ENCODE measurements at regions not wholly inside any gene's neighbourhood (a gene's known extent, or its start where the extent isn't known, plus 50 kb on each side); places are given as distances from the start of the nearest gene placed in this dataset.
"Not testable (repeated sequence)": the region's sequence is repeated elsewhere in the genome, so short reads cannot be mapped to it uniquely, and the experiment has no call there.

GRCh38 chr9:108783326-108783725 is 72.5 kb downstream of the ACTL7B start:
- Histone ChIP-seq H3K4me3 (ENCODE audit: low read length) (no peak overlapping the region), H3K36me3 (ENCODE audit: insufficient read depth, low read length) (no peaks in the 10 kb centered on the region), H3K9ac (ENCODE audit: low read depth, low read length) (no peak overlapping the region), H3K4me2 (ENCODE audit: low read length) (no peak overlapping the region), H3K27me3 (ENCODE audit: control insufficient read depth, insufficient read depth, low read length) (peaks cover 27% of the 10 kb centered on the region), H3K4me1 (ENCODE audit: control insufficient read depth, insufficient read depth, low read length) (peaks cover 12% of the 10 kb centered on the region), H3K9me3 (replicated peaks; ENCODE audit: low read length) (no peaks in the 10 kb centered on the region)

- Histone ChIP-seq H3K27me3 (ENCODE audit: control insufficient read depth, insufficient read depth, low read length) (peaks cover 40% of the 10 kb centered on the region), H3K4me3 (ENCODE audit: low read length) (no peak overlapping the region), H3K4me1 (ENCODE audit: control insufficient read depth, insufficient read depth, low read length) (peaks cover 3% of the 10 kb centered on the region), H3K9ac (ENCODE audit: low read depth, low read length) (no peak overlapping the region), H3K9me3 (replicated peaks; ENCODE audit: low read length) (no peaks in the 10 kb centered on the region), H3K4me2 (ENCODE audit: low read length) (no peak overlapping the region), H3K36me3 (ENCODE audit: insufficient read depth, low read length) (no peaks in the 10 kb centered on the region)
These were observed 74.6 kb downstream of the ACTL7B start for GRCh38 chr9:108780942-108781734.

GRCh38 chr9:108779551-108780325 is 76.0 kb downstream of the ACTL7B start:
- H3K36me3 ChIP-seq (ENCODE audit: insufficient read depth, low read length), result no peaks in the 10 kb centered on the region
- no peak overlapping the region for H3K9ac ChIP-seq (ENCODE audit: low read depth, low read length)
- peaks cover 3% of the 10 kb centered on the region for H3K4me1 ChIP-seq (ENCODE audit: control insufficient read depth, insufficient read depth, low read length)
- H3K9me3 ChIP-seq (replicated peaks; ENCODE audit: low read length), result no peaks in the 10 kb centered on the region
- no peak overlapping the region for H3K4me2 ChIP-seq (ENCODE audit: low read length)
- H3K27me3 ChIP-seq (ENCODE audit: control insufficient read depth, insufficient read depth, low read length), result peaks cover 42% of the 10 kb centered on the region
- no peak overlapping the region for H3K4me3 ChIP-seq (ENCODE audit: low read length)

- Histone ChIP-seq H3K4me3 (ENCODE audit: low read length) (no peak overlapping the region), H3K27me3 (ENCODE audit: control insufficient read depth, insufficient read depth, low read length) (peaks cover 42% of the 10 kb centered on the region), H3K9me3 (replicated peaks; ENCODE audit: low read length) (no peaks in the 10 kb centered on the region), H3K36me3 (ENCODE audit: insufficient read depth, low read length) (no peaks in the 10 kb centered on the region), H3K4me1 (ENCODE audit: control insufficient read depth, insufficient read depth, low read length) (no peaks in the 10 kb centered on the region), H3K9ac (ENCODE audit: low read depth, low read length) (no peak overlapping the region), H3K4me2 (ENCODE audit: low read length) (no peak overlapping the region)
These were observed 78.7 kb downstream of the ACTL7B start for GRCh38 chr9:108776920-108777639.

GRCh38 chr9:108775901-108776306 is 79.9 kb downstream of the ACTL7B start:
- no peaks in the 10 kb centered on the region for H3K36me3 ChIP-seq (ENCODE audit: insufficient read depth, low read length)
- H3K4me1 ChIP-seq (ENCODE audit: control insufficient read depth, insufficient read depth, low read length), result no peaks in the 10 kb centered on the region
- no peaks in the 10 kb centered on the region for H3K9me3 ChIP-seq (replicated peaks; ENCODE audit: low read length)
- H3K4me3 ChIP-seq (ENCODE audit: low read length), result no peak overlapping the region
- no peak overlapping the region for H3K4me2 ChIP-seq (ENCODE audit: low read length)
- peaks cover 37% of the 10 kb centered on the region for H3K27me3 ChIP-seq (ENCODE audit: control insufficient read depth, insufficient read depth, low read length)
- H3K9ac ChIP-seq (ENCODE audit: low read depth, low read length), result no peak overlapping the region

- H3K36me3 ChIP-seq (ENCODE audit: insufficient read depth, low read length); H3K4me1 ChIP-seq (ENCODE audit: control insufficient read depth, insufficient read depth, low read length); H3K4me2 ChIP-seq (ENCODE audit: low read length); H3K4me3 ChIP-seq (ENCODE audit: low read length); H3K9ac ChIP-seq (ENCODE audit: low read depth, low read length); H3K9me3 ChIP-seq (replicated peaks; ENCODE audit: low read length): not testable (repeated sequence)
- H3K27me3 ChIP-seq (ENCODE audit: control insufficient read depth, insufficient read depth, low read length), result peaks cover 32% of the 10 kb centered on the region
These were observed 81.7 kb downstream of the ACTL7B start for GRCh38 chr9:108774088-108774487.

- Histone ChIP-seq H3K9ac (ENCODE audit: low read depth, low read length) (no peak overlapping the region), H3K4me2 (ENCODE audit: low read length) (no peak overlapping the region), H3K4me1 (ENCODE audit: control insufficient read depth, insufficient read depth, low read length) (no peaks in the 10 kb centered on the region), H3K27me3 (ENCODE audit: control insufficient read depth, insufficient read depth, low read length) (peaks cover 23% of the 10 kb centered on the region), H3K9me3 (replicated peaks; ENCODE audit: low read length) (no peaks in the 10 kb centered on the region), H3K4me3 (ENCODE audit: low read length) (no peak overlapping the region), H3K36me3 (ENCODE audit: insufficient read depth, low read length) (no peaks in the 10 kb centered on the region)
These were observed 83.4 kb downstream of the ACTL7B start for GRCh38 chr9:108772301-108772894.

GRCh38 chr9:108768744-108769143 is 87.0 kb downstream of the ACTL7B start:
- Histone ChIP-seq H3K4me2 (ENCODE audit: low read length) (no peak overlapping the region), H3K36me3 (ENCODE audit: insufficient read depth, low read length) (no peaks in the 10 kb centered on the region), H3K9me3 (replicated peaks; ENCODE audit: low read length) (no peaks in the 10 kb centered on the region), H3K4me3 (ENCODE audit: low read length) (no peak overlapping the region), H3K4me1 (ENCODE audit: control insufficient read depth, insufficient read depth, low read length) (no peaks in the 10 kb centered on the region), H3K27me3 (ENCODE audit: control insufficient read depth, insufficient read depth, low read length) (peaks cover 23% of the 10 kb centered on the region), H3K9ac (ENCODE audit: low read depth, low read length) (no peak overlapping the region)

GRCh38 chr9:108766626-108767161 is 89.1 kb downstream of the ACTL7B start:
- Histone ChIP-seq H3K4me1 (ENCODE audit: control insufficient read depth, insufficient read depth, low read length) (no peaks in the 10 kb centered on the region), H3K27me3 (ENCODE audit: control insufficient read depth, insufficient read depth, low read length) (peaks cover 11% of the 10 kb centered on the region), H3K36me3 (ENCODE audit: insufficient read depth, low read length) (no peaks in the 10 kb centered on the region), H3K9ac (ENCODE audit: low read depth, low read length) (no peak overlapping the region), H3K4me2 (ENCODE audit: low read length) (no peak overlapping the region), H3K9me3 (replicated peaks; ENCODE audit: low read length) (no peaks in the 10 kb centered on the region), H3K4me3 (ENCODE audit: low read length) (no peak overlapping the region)

GRCh38 chr9:108765265-108765664 is 90.5 kb downstream of the ACTL7B start:
- Histone ChIP-seq H3K4me1 (ENCODE audit: control insufficient read depth, insufficient read depth, low read length) (no peaks in the 10 kb centered on the region), H3K27me3 (ENCODE audit: control insufficient read depth, insufficient read depth, low read length) (peaks cover 11% of the 10 kb centered on the region), H3K9ac (ENCODE audit: low read depth, low read length) (no peak overlapping the region), H3K36me3 (ENCODE audit: insufficient read depth, low read length) (no peaks in the 10 kb centered on the region), H3K9me3 (replicated peaks; ENCODE audit: low read length) (no peaks in the 10 kb centered on the region), H3K4me3 (ENCODE audit: low read length) (no peak overlapping the region), H3K4me2 (ENCODE audit: low read length) (no peak overlapping the region)
